IMR-90 (cell line): ENCODE measurements at regions not wholly inside any gene's neighbourhood (a gene's known extent, or its start where the extent isn't known, plus 50 kb on each side); places are given as distances from the start of the nearest gene placed in this dataset.

Experiments used
- CEBPB ChIP-seq: IDR thresholded peaks from 2 replicates; pipeline ENCODE4 v1.6.1; 2012; ENCODE audit warnings: low read depth, low read length, improper control_type of control experiment
- CTCF ChIP-seq: conservative IDR thresholded peaks from 2 replicates; pipeline ENCODE4 v1.5.1; 2012; ENCODE audit warnings: mild to moderate bottlenecking, low read depth, low read length, improper control_type of control experiment
- ELK1 ChIP-seq: fragments of 150-350 bp; IDR thresholded peaks from 2 replicates; pipeline ENCODE4 v1.6.1; 2016; ENCODE audit warnings: low read depth, mild to moderate bottlenecking, low read length, moderate library complexity, borderline replicate concordance
- MXI1 ChIP-seq: IDR thresholded peaks from 2 replicates; pipeline ENCODE4 v1.6.1; 2012; ENCODE audit warnings: low read depth, mild to moderate bottlenecking, low read length, moderate library complexity, borderline replicate concordance
- POLR2A ChIP-seq: IDR thresholded peaks from 2 replicates; pipeline ENCODE4 v1.6.1; 2012; ENCODE audit warnings: mild to moderate bottlenecking, low read depth, low read length
- RAD21 ChIP-seq: IDR thresholded peaks from 2 replicates; pipeline ENCODE4 v1.6.1; 2012; ENCODE audit warnings: low read length, improper control_type of control experiment
- RCOR1 ChIP-seq: IDR thresholded peaks from 2 replicates; pipeline ENCODE4 v1.6.1; 2012; ENCODE audit warnings: mild to moderate bottlenecking, low read length, improper control_type of control experiment; ENCODE audit not compliant: insufficient replicate concordance

GRCh38 chr11:105189581-105189980, 50.0 kb upstream of the CARD18 start:
- TF ChIP-seq POLR2A (no peak), RCOR1 (no peak), CTCF (no peak), CEBPB (peak; percentile 77), ELK1 (no peak), MXI1 (no peak), RAD21 (no peak)
